H1 (cell line): ENCODE measurements at regions not wholly inside any gene's neighbourhood (a gene's known extent, or its start where the extent isn't known, plus 50 kb on each side); places are given as distances from the start of the nearest gene placed in this dataset.

ENCODE experiments used
- CTBP2 ChIP-seq: IDR thresholded peaks from 2 replicates; pipeline ENCODE4 v1.7.0; 2011; ENCODE audit warnings: borderline replicate concordance, mild to moderate bottlenecking, moderate library complexity, mixed read lengths, low read length; ENCODE audit not compliant: insufficient read depth, insufficient read length
- RAD21 ChIP-seq, 2 experiments: IDR thresholded peaks in 1 of 2; conservative IDR thresholded peaks in 1 of 2; 2 replicates each; pipeline ENCODE4 v1.6.1; 2011; ENCODE audit warnings: low read depth in 2 of 2, low read length in 2 of 2, improper control_type of control experiment in 1 of 2, inconsistent platforms in 1 of 2, mild to moderate bottlenecking in 1 of 2, moderate library complexity in 1 of 2

DNA sequence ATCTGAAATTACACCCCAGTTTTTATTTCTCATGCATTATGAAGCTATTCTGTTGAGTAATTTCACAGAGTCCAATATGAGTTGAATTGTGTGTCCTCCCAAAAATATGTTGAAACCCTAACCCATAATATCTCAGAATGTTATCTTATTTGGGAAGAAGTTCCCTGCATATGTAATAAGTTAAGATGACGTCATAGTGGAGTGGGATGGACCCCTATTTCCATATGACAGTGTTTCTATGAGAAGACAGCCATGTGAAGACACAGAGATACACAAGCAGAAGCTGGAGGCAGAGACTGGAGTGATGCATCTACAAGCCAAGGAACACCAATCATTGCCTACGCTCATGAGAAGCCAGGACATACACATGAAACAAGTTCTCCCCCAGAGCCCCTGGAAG, 81.3 kb downstream of the RFPL4B start (continued):
- TF ChIP-seq RAD21 (IDR thresholded peaks at IDR 0.05 in 1 of 2, conservative IDR thresholded peaks at IDR 0.05 in 1 of 2; ENCODE audit: low read depth in 2 of 2, low read length in 2 of 2) (no peak), CTBP2 (no peak)
